ELF-1 (cell line): ENCODE measurements at regions not wholly inside any gene's neighbourhood (a gene's known extent, or its start where the extent isn't known, plus 50 kb on each side); places are given as distances from the start of the nearest gene placed in this dataset.

ENCODE experiments used
- DNase-seq: peaks from one replicate; pipeline ENCODE4 v3.0.0-alpha.2; 2016; ENCODE audit warnings: low read depth, low spot score

- DNase-seq: no peak
Observed at GRCh38 chr20:63100926-63101699, 94.3 kb upstream of the BHLHE23 start.

DNA sequence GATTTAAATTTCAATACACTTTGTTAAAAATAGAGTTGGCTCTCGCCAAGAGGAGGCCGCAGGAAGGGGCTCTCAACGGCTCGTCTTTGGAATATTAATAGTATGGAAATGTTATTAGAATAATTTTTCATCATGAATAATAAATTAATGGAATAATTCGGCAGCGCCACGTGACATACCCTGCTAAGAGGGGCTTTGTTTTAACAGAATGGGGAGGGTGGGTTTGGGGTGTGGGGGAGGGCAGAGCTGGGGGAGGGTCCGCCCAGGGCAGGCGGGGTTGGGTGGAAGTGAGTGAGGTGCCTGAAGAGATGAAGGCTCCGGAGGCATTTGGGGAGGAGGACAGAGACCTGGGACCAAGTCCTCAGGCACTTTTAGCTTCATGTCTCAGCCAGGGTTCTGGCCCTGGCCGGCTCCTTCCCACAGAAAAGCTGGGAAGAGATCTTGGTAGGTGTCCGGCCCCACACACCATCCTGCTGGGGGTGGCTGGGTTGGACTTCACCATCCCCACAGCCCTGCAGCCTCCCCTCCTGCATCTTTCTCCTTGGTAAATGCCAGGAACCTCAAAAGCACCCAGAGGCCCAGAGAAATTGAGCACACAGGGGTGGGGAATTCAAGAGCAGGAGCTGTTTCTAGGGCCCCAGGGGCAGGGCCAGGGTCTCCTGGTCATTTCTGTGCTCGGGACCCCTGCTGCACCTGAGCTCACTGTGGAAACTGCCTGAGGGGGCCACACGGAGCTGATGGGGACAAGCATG is 93.6 kb upstream of the BHLHE23 start:
- no peak for DNase-seq

DNA sequence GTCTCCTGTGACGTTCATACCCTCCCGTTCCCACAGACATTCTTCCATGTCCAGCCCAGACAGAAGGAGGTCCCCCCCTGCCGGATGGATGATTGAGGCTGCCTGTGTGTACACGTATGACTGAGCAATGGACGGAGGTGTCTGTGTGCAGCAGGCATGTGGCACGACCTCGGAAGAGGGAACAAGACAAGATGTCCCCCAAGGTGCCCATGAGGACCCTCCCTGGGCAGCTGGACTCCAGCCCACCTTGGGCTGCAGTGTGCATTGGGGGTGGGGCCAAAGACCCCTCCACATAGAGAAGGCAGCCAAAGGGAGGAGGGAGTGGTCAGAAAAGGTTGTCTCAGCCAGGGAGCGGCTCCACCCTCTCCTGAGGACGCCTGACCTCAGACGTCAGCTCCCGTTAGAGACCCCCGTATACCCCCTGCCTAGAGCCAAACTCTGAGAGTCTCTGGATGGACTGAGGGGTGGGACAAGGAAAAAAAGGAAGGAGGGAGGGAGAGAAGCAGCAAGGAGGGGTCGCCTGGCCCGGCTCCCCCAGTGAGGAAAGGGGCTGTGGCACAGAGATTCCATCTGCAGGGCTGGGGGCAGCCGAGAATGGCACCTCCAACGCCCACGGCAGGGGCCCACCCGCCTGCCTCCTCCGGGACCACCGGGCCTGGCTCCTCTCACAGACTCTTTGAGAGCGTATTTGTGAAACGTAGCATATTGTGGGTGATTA is 92.9 kb upstream of the BHLHE23 start:
- no peak for DNase-seq

GRCh38 chr20:63098195-63098810 is 91.5 kb upstream of the BHLHE23 start:
- no peak for DNase-seq

GRCh38 chr20:63097336-63097831 is 90.6 kb upstream of the BHLHE23 start:
- no peak for DNase-seq

GRCh38 chr20:63096681-63097335 is 90.0 kb upstream of the BHLHE23 start:
- DNase-seq: no peak

- DNase-seq: no peak
Observed at GRCh38 chr20:63095718-63096654, 89.2 kb upstream of the BHLHE23 start.

DNA sequence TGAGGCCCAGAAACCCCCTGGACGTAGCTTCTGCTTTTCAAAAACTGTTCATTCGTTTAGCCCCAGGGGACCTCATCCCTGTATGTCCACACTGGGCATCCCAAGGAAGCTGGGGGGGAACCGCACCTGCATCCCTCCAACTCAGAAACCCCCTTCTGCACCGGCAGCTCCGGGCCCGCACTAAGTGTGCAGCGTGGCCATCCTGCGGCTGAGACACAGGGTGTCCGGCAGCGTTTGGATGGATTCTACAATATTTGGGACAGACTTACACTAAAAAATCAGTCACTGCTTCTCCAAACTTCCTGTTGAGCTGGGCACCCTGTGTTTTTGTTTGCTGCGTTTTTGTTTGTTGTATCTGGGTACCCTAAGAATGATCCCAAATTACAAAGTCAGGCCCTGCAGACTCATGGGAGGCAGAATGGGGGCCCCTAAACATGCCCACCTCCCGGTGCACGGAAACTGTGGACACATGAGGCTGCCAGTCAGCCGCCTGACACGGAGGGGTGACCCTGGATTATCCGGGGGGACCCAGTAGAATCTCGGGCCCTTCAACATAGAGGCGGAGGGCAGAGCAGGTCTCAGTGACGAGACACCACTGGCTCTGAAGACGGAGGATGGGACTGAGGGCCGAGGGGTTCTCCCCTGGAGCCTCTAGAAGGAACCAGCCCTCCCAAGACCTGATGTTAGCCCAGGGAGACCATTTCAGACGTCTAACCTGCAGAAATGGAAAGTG is 88.2 kb upstream of the BHLHE23 start:
- no peak for DNase-seq

DNA sequence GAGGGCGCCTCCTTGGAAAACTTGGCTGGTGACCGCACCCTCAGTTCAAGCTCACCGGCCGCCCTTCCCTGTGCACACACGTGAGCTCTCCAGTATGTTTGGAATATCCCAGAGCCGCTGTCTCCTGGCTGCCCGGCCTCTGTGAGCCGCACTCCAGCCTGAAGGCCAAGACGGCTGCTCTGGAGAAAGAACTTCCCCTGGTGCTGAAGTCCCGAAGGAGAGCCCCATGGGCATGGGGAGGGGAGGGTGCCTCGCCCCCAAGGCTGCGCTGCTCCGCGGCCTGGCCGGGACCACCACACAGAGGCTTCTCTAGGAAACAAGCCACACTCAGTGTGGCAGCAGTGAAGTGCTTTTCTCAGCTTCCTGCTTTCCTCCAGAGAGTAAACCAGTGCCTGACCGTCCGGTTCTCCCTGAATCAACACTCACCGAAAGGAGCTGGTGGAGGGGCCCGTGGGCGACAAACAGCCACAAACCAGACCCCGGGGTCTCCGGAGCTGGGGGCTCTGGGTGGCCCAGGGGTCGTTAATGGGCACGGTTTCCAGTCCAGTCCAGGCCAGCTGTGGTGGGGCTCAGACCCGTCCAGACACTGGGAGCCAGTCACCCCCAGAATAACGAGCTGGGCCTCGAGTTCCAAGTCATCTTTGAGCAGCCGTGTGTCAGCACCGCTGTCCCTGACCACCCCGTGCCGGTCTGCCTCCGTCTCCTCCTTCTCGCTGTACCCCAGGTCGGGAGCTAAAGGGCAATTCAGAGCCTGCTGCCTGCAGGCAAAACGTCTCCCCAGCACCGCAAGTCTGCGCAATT is 87.4 kb upstream of the BHLHE23 start:
- no peak for DNase-seq

GRCh38 chr20:63092660-63093215 is 86.0 kb upstream of the BHLHE23 start:
- DNase-seq: no peak

DNA sequence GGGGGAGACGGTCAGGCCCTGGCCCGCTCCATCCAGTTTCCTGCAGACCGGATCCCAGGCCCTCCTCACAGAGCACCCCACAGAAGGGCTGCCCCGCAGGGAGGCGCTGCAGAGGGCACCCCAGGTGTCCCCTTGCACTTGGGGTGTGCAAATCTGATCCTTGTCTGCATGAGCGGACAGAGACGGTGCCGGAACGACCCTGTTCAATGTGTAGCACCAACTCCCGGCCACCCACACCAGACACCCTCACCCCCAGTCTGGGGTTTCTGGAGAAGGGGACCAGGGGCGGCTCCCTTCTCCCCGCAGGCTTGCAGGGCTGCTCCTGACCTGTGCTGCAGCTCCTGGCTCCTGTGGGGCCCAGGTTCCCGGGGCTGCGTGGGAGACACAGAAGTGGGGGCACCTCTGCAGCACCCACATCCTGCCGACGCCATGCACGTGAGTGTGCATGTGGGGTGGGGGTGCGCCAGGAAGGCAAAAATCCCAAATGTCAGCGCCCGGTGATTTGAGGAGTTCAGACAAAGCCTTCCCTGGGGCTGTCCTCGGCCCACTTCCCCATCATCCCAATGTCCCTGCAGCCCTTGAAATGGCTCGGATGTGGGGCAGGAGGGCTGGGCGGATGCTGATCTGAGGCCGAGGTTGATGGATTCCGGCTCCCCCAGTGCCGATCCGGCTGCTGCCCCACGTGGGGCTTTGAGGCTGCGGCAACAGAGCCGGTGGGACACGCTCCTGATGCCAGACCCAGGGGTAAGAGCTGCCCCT is 85.3 kb upstream of the BHLHE23 start:
- DNase-seq: no peak

- no peak for DNase-seq
Observed at GRCh38 chr20:63090682-63091571, 84.2 kb upstream of the BHLHE23 start.

- DNase-seq: no peak
Observed at GRCh38 chr20:63090052-63090451, 83.3 kb upstream of the BHLHE23 start.

DNA sequence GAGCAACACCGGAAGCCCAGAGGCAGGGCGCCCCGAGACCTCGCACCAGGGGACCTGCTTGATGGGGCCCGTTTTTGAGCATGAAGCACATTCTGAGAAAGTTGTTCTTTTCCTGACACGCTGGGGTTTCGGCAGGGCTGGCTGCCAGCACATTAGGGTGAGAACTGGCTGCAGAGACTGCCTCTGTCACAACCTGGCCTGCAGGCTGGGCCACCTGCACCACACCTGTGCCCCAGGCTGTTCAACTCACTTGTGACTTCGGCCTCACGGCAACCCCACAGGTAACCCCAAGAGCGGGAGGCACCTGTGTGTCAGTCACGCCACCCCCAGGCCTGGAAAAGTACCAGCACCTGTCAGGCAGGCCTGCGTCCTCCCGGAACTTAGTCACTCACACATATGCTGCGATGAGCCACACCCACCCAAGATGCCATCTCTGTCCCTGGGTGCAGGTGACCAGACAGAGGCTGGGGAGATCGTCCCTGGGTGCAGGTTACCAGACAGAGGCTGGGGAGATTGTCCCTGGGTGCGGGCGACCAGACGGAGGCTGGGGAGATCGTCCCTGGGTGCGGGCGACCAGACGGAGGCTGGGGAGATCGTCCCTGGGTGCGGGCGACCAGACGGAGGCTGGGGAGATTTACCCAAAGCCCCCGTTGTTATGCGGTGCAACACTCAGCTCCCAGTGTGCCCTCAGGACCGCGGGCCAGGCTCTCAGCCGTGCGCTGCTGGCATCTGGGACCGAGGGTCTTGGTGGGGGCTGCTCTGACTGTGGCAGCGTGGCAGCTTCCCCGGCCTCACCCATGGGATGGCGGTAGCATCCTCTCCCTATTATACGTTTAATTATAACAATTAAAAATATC is 82.5 kb upstream of the BHLHE23 start:
- no peak for DNase-seq

DNA sequence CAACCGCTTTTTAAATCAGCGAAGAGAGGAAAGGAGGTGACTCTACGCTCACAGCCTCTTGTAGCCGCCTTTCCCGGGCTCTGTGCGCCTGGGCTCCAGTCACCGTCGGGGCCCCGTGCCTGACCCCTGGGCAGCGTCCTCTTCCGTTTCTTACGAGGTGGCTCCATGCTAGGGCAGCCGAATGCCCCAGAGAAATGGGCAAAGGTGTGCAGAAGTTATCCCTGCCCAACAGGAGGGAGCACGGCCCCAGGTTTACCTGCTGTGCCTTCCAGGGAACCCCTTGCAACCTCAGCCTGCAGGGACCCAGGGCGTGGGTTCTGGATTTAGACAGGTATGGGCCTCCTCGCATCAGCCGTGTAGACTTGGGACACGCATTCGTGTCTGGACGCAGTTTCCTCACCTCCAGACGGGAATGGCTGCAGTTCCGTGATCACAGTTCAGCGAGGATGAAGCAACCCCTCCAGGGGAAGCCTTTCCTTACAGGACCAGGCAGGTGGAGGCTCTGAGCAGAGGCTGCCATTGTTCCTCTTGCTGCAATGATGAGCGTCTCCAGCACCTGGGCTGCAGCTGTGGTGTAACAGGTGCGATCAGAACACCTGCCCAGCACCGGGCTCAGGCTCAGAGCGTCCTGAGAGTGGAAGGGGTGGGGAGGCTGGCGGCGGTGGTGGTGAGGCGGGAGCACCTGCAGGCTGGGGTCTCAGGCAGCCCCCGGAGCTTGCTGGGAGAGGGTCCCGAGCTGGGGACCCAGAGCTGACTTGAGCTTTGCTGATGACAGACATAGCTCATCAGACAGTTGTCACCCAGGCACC is 81.3 kb upstream of the BHLHE23 start:
- DNase-seq: no peak
